GM18858 (cell line): ENCODE measurements at regions not wholly inside any gene's neighbourhood (a gene's known extent, or its start where the extent isn't known, plus 50 kb on each side); places are given as distances from the start of the nearest gene placed in this dataset.
"Not testable (repeated sequence)": the region's sequence is repeated elsewhere in the genome, so short reads cannot be mapped to it uniquely, and the experiment has no call there.

Source experiments
- ATAC-seq: cut with Tn5 transposase; IDR thresholded peaks from one replicate; pipeline ENCODE4 v1.9.1; 2021; ENCODE audit not compliant: unreplicated experiment

- ATAC-seq: no peak
Measured at GRCh38 chr13:65265988-65266387, 1964.1 kb downstream of the PCDH9 start.

GRCh38 chr13:65264066-65264465, 1966.1 kb downstream of the PCDH9 start:
- no peak for ATAC-seq

- ATAC-seq: no peak
Measured at GRCh38 chr13:65260946-65261891, 1968.9 kb downstream of the PCDH9 start.

GRCh38 chr13:65240773-65241172, 1989.4 kb downstream of the PCDH9 start:
- ATAC-seq: no peak

GRCh38 chr13:65236841-65237418, 1993.2 kb downstream of the PCDH9 start:
- no peak for ATAC-seq

GRCh38 chr13:65217471-65217995, 2012.6 kb downstream of the PCDH9 start:
- ATAC-seq: no peak

- not testable (repeated sequence) for ATAC-seq
Measured at GRCh38 chr13:65202845-65203244, 2027.3 kb downstream of the PCDH9 start.

GRCh38 chr13:65188721-65189120, 2041.4 kb downstream of the PCDH9 start:
- no peak for ATAC-seq

- ATAC-seq: no peak
Measured at GRCh38 chr13:65168026-65168425, 2062.1 kb downstream of the PCDH9 start.

- ATAC-seq: no peak
Measured at GRCh38 chr13:65166675-65167074, 2063.5 kb downstream of the PCDH9 start.

GRCh38 chr13:65159803-65160202, 2070.3 kb downstream of the PCDH9 start:
- no peak for ATAC-seq

- no peak for ATAC-seq
Measured at GRCh38 chr13:65155861-65156260, 2074.3 kb downstream of the PCDH9 start.

- no peak for ATAC-seq
Measured at GRCh38 chr13:65154661-65155447, 2075.3 kb downstream of the PCDH9 start.

GRCh38 chr13:65149687-65150086, 2080.4 kb downstream of the PCDH9 start:
- ATAC-seq: no peak

GRCh38 chr13:65143920-65144319, 2086.2 kb downstream of the PCDH9 start:
- ATAC-seq: no peak

GRCh38 chr13:65133094-65133493, 2097.0 kb downstream of the PCDH9 start:
- ATAC-seq: no peak

- no peak for ATAC-seq
Measured at GRCh38 chr13:65125236-65125635, 2104.9 kb downstream of the PCDH9 start.

- ATAC-seq: no peak
Measured at GRCh38 chr13:65112531-65112941, 2117.6 kb downstream of the PCDH9 start.

GRCh38 chr13:65112123-65112522, 2118.0 kb downstream of the PCDH9 start:
- no peak for ATAC-seq

GRCh38 chr13:65111223-65111622, 2118.9 kb downstream of the PCDH9 start:
- ATAC-seq: no peak

GRCh38 chr13:65104436-65104835, 2125.7 kb downstream of the PCDH9 start:
- ATAC-seq: not testable (repeated sequence)
